Dedifferentiated amniotic fluid mesenchymal stem cell (primary cell): ENCODE measurements at regions not wholly inside any gene's neighbourhood (a gene's known extent, or its start where the extent isn't known, plus 50 kb on each side); places are given as distances from the start of the nearest gene placed in this dataset.

Experiments used
- DNase-seq: peaks from one replicate; pipeline ENCODE4 v3.0.0-alpha.2; 2016; ENCODE audit errors: extremely low spot score

GRCh38 chr4:44098973-44099372, 349.6 kb downstream of the KCTD8 start:
- DNase-seq = no peak

DNA sequence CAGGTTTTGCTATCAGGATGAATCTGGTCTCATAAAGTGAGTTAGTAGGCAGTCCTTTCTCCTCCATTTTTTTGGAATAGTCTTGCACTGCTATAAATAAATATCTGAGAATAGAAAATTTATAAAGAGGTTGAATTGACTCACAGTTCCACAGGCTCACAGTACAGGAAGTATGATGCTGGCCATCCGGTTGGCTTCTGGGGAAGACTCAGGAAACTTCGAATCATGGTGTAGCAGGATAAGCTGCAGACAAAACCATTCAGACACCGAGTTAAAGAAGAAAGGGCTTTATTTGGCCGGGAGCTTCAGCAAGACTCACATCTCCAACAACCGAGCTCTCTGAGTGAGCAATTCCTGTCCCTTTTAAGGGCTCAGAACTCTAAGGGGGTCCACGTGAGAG, 348.2 kb downstream of the KCTD8 start:
- DNase-seq = no peak

- DNase-seq = no peak
Measured at GRCh38 chr4:44118971-44119680, 329.5 kb downstream of the KCTD8 start.

DNA sequence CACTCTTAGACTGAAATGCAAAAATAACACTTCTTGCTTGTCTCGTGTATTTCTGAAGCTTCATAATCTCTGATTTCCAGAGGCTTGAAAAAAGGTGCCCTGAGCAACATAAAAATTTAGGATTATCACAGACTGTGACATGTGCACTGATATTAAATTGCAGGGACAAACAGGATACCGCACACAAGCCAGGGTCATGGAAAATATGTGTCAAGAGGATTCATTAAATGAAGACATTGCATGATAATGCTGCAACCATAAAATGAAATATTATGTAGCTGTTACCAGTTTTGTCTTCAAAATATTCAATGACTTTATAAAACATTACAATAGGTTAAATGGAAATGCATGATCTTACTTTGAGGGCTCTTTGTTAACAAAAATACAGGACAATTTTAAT, 328.0 kb downstream of the KCTD8 start:
- no peak for DNase-seq

DNA sequence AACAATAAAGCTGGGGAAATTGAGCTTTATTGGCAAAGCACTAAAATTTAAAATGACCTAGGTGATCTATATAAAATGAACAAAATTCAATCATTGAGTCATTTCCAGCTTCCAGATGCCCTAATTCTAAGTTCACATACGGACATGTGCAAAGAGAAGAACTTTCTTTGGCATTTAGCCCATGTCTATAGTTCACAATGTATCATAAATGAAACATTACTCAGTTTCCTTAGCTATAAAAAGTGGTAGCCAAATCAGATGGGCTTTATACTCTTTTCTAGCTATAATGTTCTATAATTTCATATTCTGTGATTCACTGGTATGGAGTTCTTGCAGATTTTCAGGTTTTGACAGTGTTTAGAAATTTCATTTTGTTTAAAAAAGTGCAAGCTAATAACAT, 327.4 kb downstream of the KCTD8 start:
- no peak for DNase-seq
